B cell (primary cell): ENCODE measurements at regions not wholly inside any gene's neighbourhood (a gene's known extent, or its start where the extent isn't known, plus 50 kb on each side); places are given as distances from the start of the nearest gene placed in this dataset.

ENCODE experiments used
- ATAC-seq: fragments of 200-7000 bp; cut with Tn5 transposase; one replicate; pipeline ENCODE4 v1.10.0; 2021; ENCODE audit warnings: low read depth, mild to moderate bottlenecking, moderate number of reproducible peaks, moderate library complexity
- CTCF ChIA-PET: fragments of 350-600 bp; sonication (Branson Sonifier 250); formaldehyde crosslinking; loops from one replicate; lab custom pipeline; 2021; ENCODE audit warnings: antibody characterized with exemption, inconsistent platforms; lab: Charles Lee
- POLR2A ChIA-PET: fragments of 350-600 bp; sonication (Branson Sonifier 250); formaldehyde crosslinking; loops from one replicate; lab custom pipeline; 2021; ENCODE audit warnings: antibody characterized with exemption; lab: Charles Lee
- DNase-seq: peaks from one replicate; pipeline ENCODE4 v3.0.0; 2013
- H2AFZ ChIP-seq: 2 replicates; pipeline ENCODE4 v1.6.1; 2012; ENCODE audit warnings: mild to moderate bottlenecking, low read depth, low read length; ENCODE audit not compliant: insufficient read depth, poor library complexity, severe bottlenecking
- H3K27ac ChIP-seq, 2 donors: 1 replicate in 1 of 2; 2 replicates in 1 of 2; pipeline ENCODE4 v1.5.1; 2012 to 2013; ENCODE audit warnings: low read length in 2 of 2, mild to moderate bottlenecking in 2 of 2, moderate library complexity in 1 of 2
- H3K27me3 ChIP-seq, 4 experiments: fragments of 200-600 bp in 1 of 4; sonication (generic) in 1 of 4; replicated peaks in 1 of 4; 1 replicate in 2 of 4; 2 replicates in 2 of 4; pipeline versions ENCODE4 v1.6.1 to v1.7.0; 2013 to 2016; ENCODE audit warnings: low read length in 3 of 4, mild to moderate bottlenecking in 2 of 4, mixed read lengths in 1 of 4, moderate library complexity in 1 of 4; ENCODE audit not compliant: insufficient read depth in 4 of 4, control insufficient read depth in 3 of 4; ENCODE audit errors: control extremely low read depth in 1 of 4
- H3K36me3 ChIP-seq, 2 experiments: replicated peaks in 1 of 2; 1 replicate in 1 of 2; 2 replicates in 1 of 2; pipeline versions ENCODE4 v1.6.1 to v1.7.1; 2013; ENCODE audit warnings: low read length in 1 of 2; ENCODE audit not compliant: insufficient read depth in 2 of 2, control insufficient read depth in 1 of 2; ENCODE audit errors: control extremely low read depth in 1 of 2, extremely low read depth in 1 of 2
- H3K4me1 ChIP-seq, 2 donors: fragments of 200-600 bp in 1 of 2; sonication (generic) in 1 of 2; 1 replicate in 1 of 2; 2 replicates in 1 of 2; pipeline versions ENCODE4 v1.5.1 to v1.6.1; 2013 to 2017; ENCODE audit warnings: low read length in 2 of 2; ENCODE audit not compliant: control insufficient read depth in 2 of 2, insufficient read depth in 2 of 2
- H3K4me2 ChIP-seq: replicated peaks from 2 replicates; pipeline ENCODE3; 2012; ENCODE audit warnings: mild to moderate bottlenecking, low read depth, low read length; ENCODE audit not compliant: poor library complexity, severe bottlenecking
- H3K4me3 ChIP-seq, 5 experiments: fragments of 200-600 bp in 1 of 5; sonication (generic) in 1 of 5; 1 replicate in 3 of 5; 2 replicates in 2 of 5; pipeline versions ENCODE4 v1.5.1 to v1.7.0; 2011 to 2016; ENCODE audit warnings: low read length in 4 of 5, mild to moderate bottlenecking in 4 of 5, low read depth in 2 of 5, control low read depth in 1 of 5, moderate library complexity in 1 of 5; ENCODE audit not compliant: insufficient read depth in 1 of 5; ENCODE audit errors: control extremely low read depth in 1 of 5, extremely low read depth in 1 of 5
- H3K79me2 ChIP-seq: fragments of 200-600 bp; sonication (generic); one replicate; pipeline ENCODE4 v1.6.0; 2016; ENCODE audit warnings: low read length; ENCODE audit not compliant: control insufficient read depth, insufficient read depth
- H3K9ac ChIP-seq: fragments of 200-600 bp; sonication (generic); 2 replicates; pipeline ENCODE4 v1.6.1; 2017; ENCODE audit warnings: mild to moderate bottlenecking, low read length, moderate library complexity
- H3K9me3 ChIP-seq, 3 donors: one replicate each; pipeline versions ENCODE4 v1.6.1 to v1.7.1; 2013; ENCODE audit warnings: low read length in 2 of 3; ENCODE audit not compliant: control insufficient read depth in 2 of 3, insufficient read depth in 1 of 3; ENCODE audit errors: control extremely low read depth in 1 of 3
- H4K20me1 ChIP-seq: 2 replicates; pipeline ENCODE4 v1.6.0; 2012; ENCODE audit warnings: mild to moderate bottlenecking, low read length; ENCODE audit not compliant: insufficient read depth, control insufficient read depth, poor library complexity, severe bottlenecking
- H3K27ac Mint-ChIP-seq: one replicate; pipeline ENCODE4 v1.8.0; 2021; ENCODE audit warnings: mixed read lengths
- H3K27me3 Mint-ChIP-seq: one replicate; pipeline ENCODE4 v1.8.0; 2021; ENCODE audit warnings: mixed read lengths
- H3K4me1 Mint-ChIP-seq: one replicate; pipeline ENCODE4 v1.8.0; 2021; ENCODE audit warnings: mixed read lengths
- H3K4me3 Mint-ChIP-seq: one replicate; pipeline ENCODE4 v1.8.0; 2021; ENCODE audit warnings: mixed read lengths
- H3K9me3 Mint-ChIP-seq: one replicate; pipeline ENCODE4 v1.8.0; 2022; ENCODE audit warnings: mixed read lengths; ENCODE audit not compliant: insufficient read depth
- CTCF ChIP-seq: fragments of 200-600 bp; IDR thresholded peaks from one replicate; pipeline ENCODE4 v1.8.0; 2022; ENCODE audit warnings: antibody characterized with exemption, mild to moderate bottlenecking
- EZH2 ChIP-seq: IDR thresholded peaks from 2 replicates; pipeline ENCODE4 v1.6.1; 2012; ENCODE audit warnings: borderline replicate concordance, low read depth, mild to moderate bottlenecking, moderate library complexity, low read length; ENCODE audit not compliant: insufficient read depth, poor library complexity, severe bottlenecking
- WGBS: methylation state at CpG from one replicate; pipeline ENCODE4 v1.1.5; 2013; ENCODE audit warnings: missing lambda C conversion rate; ENCODE audit not compliant: insufficient coverage; 5-methylcytosine and 5-hydroxymethylcytosine counted together
- intact Hi-C: fragments of 100-400 bp; cut with micrococcal nuclease; formaldehyde crosslinking; loops from one replicate; pipeline ENCODE4 v1.10.0; 2022

DNA sequence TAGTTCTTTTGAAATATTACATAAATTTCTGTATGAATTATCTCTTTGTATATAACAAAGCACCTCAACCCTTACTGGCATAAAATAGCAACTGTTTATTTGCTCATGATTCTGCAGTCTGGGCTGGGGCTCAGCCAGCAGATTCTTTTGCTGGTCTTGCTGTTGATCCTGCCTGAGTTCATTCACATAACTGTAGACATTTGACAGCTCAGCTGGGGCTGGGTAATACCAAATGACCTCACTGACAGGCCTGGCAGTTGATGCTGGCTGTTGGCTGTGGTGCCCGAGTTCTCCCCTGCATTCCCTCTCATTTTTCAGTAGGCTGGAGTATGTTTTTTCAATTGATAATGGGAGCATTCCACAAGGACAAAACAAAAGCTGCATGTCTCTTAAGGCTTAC is 449.9 kb upstream of the GOLIM4 start:
- Histone ChIP-seq H3K9me3 (no peaks in the 10 kb centered on the region), H3K4me2 (no peak overlapping the region), H3K9ac (no peak overlapping the region), H3K27me3 (no peaks in the 10 kb centered on the region), H4K20me1 (no peaks in the 10 kb centered on the region), H3K36me3 (no peaks in the 10 kb centered on the region), H3K27ac (no peak overlapping the region), H3K79me2 (no peaks in the 10 kb centered on the region), H2AFZ (no peak overlapping the region), H3K4me1 (no peaks in the 10 kb centered on the region), H3K4me3 (no peak overlapping the region)
- ChIA-PET POLR2A (no interaction called here), CTCF (no interaction called here)
- no peak overlapping the region for H3K4me3 Mint-ChIP-seq
- no peak for DNase-seq
- no peaks in the 10 kb centered on the region for H3K4me1 Mint-ChIP-seq
- H3K9me3 Mint-ChIP-seq: no peaks in the 10 kb centered on the region
- TF ChIP-seq EZH2: no peak
- no peak for TF ChIP-seq CTCF
- no peaks in the 10 kb centered on the region for H3K27me3 Mint-ChIP-seq
- WGBS: no CpG with 5 or more reads among the region's 1 CpG
- no peak for ATAC-seq
- H3K27ac Mint-ChIP-seq: no peak overlapping the region
- intact Hi-C loops: no loop called here

DNA sequence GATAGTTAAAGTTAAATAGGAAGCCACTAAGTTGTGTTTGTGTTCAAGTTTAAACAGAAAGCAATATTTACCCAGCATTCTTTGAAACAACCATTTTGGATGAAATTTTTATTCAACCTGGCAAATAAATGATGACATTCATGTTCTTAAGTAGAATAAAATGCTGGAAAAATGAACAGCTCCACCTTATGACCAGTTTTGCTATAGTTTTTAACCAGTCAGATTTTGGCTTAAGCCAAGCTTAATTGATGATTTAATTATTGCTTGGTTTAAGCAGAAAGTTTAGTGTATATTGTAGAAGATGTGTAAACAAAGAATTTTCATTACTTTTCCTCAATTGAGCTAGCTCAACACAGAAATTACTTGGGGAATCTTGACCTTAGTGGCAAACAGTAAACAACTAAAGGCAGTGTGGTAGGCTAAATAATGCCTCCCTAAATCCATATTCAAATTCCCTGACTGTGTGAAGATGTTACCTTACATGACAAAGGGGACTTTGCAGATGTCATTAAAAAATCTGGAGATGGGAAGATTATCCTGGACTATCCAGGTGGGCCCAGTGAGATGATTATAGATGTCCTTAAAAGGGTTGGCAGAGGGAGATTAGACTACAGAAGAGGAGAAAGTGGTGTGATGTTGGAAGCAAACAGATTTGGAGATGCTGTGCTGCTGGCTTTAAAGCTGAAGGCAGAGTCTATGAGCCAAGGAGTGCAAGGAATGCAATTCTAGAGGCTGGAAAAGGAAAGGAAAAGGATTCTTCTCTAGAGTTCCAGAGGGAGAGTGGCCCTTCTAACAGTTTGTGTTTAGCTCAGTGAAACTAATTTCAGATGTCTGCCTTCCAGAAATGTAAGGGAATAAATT is 448.6 kb upstream of the GOLIM4 start:
- Mint-ChIP-seq H3K27me3 (no peaks in the 10 kb centered on the region), H3K9me3 (no peaks in the 10 kb centered on the region), H3K27ac (no peak overlapping the region), H3K4me1 (no peaks in the 10 kb centered on the region), H3K4me3 (no peak overlapping the region)
- Histone ChIP-seq H3K27ac (no peak overlapping the region), H3K9ac (no peak overlapping the region), H2AFZ (no peak overlapping the region), H3K79me2 (no peaks in the 10 kb centered on the region), H3K4me3 (no peak overlapping the region), H3K9me3 (no peaks in the 10 kb centered on the region), H4K20me1 (no peaks in the 10 kb centered on the region), H3K27me3 (no peaks in the 10 kb centered on the region), H3K36me3 (no peaks in the 10 kb centered on the region), H3K4me1 (no peaks in the 10 kb centered on the region), H3K4me2 (no peak overlapping the region)
- no peak for DNase-seq
- ChIA-PET POLR2A (no interaction called here), CTCF (no interaction called here)
- TF ChIP-seq CTCF (no peak), EZH2 (no peak)
- ATAC-seq: no peak
- intact Hi-C loops: no loop called here
